Ovary (tissue), 3 donors: ENCODE measurements at regions not wholly inside any gene's neighbourhood (a gene's known extent, or its start where the extent isn't known, plus 50 kb on each side); places are given as distances from the start of the nearest gene placed in this dataset.

ENCODE experiments used
- EP300 ChIP-seq: sonication (generic); formaldehyde crosslinking; IDR thresholded peaks from one replicate; pipeline ENCODE4 v1.6.1; 2017; ENCODE audit warnings: antibody characterized with exemption
- POLR2A ChIP-seq: fragments of 450-650 bp; IDR thresholded peaks from one replicate; pipeline ENCODE4 v1.6.1; 2017; ENCODE audit warnings: antibody characterized with exemption, mild to moderate bottlenecking, moderate library complexity
- TF ChIP-seq, protein P1 (sequence below), 3 donors: fragments of 450-650 bp in 2 of 3; fragments of 200-600 bp in 1 of 3; IDR thresholded peaks; one replicate each; pipeline versions ENCODE4 v1.5.1 to v1.8.0; 2016 to 2022; ENCODE audit warnings: antibody characterized with exemption in 3 of 3, mild to moderate bottlenecking in 1 of 3
- donor health status: DM: no; HTN: no; CAD: no.

GRCh38 chr6:167476844-167477595 lies 152.1 kb downstream of the TTLL2 start:
- TF ChIP-seq, protein P1, sequence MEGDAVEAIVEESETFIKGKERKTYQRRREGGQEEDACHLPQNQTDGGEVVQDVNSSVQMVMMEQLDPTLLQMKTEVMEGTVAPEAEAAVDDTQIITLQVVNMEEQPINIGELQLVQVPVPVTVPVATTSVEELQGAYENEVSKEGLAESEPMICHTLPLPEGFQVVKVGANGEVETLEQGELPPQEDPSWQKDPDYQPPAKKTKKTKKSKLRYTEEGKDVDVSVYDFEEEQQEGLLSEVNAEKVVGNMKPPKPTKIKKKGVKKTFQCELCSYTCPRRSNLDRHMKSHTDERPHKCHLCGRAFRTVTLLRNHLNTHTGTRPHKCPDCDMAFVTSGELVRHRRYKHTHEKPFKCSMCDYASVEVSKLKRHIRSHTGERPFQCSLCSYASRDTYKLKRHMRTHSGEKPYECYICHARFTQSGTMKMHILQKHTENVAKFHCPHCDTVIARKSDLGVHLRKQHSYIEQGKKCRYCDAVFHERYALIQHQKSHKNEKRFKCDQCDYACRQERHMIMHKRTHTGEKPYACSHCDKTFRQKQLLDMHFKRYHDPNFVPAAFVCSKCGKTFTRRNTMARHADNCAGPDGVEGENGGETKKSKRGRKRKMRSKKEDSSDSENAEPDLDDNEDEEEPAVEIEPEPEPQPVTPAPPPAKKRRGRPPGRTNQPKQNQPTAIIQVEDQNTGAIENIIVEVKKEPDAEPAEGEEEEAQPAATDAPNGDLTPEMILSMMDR (IDR thresholded peaks at IDR 0.05): no peak
- TF ChIP-seq POLR2A (no peak), EP300 (no peak)
